CD8-positive, alpha-beta memory T cell (primary cell): ENCODE measurements at regions not wholly inside any gene's neighbourhood (a gene's known extent, or its start where the extent isn't known, plus 50 kb on each side); places are given as distances from the start of the nearest gene placed in this dataset.
"Not testable (repeated sequence)": the region's sequence is repeated elsewhere in the genome, so short reads cannot be mapped to it uniquely, and the experiment has no call there.

Source experiments
- CTCF ChIA-PET: fragments of 350-600 bp; sonication (Branson Sonifier 250); formaldehyde crosslinking; loops from one replicate; lab custom pipeline; 2021; ENCODE audit warnings: antibody characterized with exemption; lab: Charles Lee
- POLR2A ChIA-PET: fragments of 350-600 bp; sonication (Branson Sonifier 250); formaldehyde crosslinking; loops from one replicate; lab custom pipeline; 2021; ENCODE audit warnings: antibody characterized with exemption; lab: Charles Lee
- DNase-seq, 5 donors: peaks; one replicate each; pipeline versions ENCODE4 v3.0.0 to v3.0.0-alpha.2; 2020 to 2022; ENCODE audit warnings: mixed read lengths in 1 of 5
- H3K27ac ChIP-seq: one replicate; pipeline ENCODE4 v1.7.0; 2013; ENCODE audit warnings: low read depth, mild to moderate bottlenecking, low read length, moderate library complexity
- H3K27me3 ChIP-seq: 2 replicates; pipeline ENCODE4 v1.7.0; 2013; ENCODE audit warnings: low read length, mild to moderate bottlenecking; ENCODE audit not compliant: insufficient read depth, poor library complexity, severe bottlenecking
- H3K36me3 ChIP-seq: 2 replicates; pipeline ENCODE4 v1.7.0; 2013; ENCODE audit warnings: mild to moderate bottlenecking, low read length, moderate library complexity; ENCODE audit not compliant: insufficient read depth
- H3K4me1 ChIP-seq: 2 replicates; pipeline ENCODE4 v1.7.0; 2013; ENCODE audit warnings: mild to moderate bottlenecking, low read length, moderate library complexity; ENCODE audit not compliant: insufficient read depth
- H3K4me3 ChIP-seq: 2 replicates; pipeline ENCODE4 v1.7.0; 2013; ENCODE audit warnings: mild to moderate bottlenecking, low read length
- H3K9me3 ChIP-seq: 2 replicates; pipeline ENCODE4 v1.7.0; 2013; ENCODE audit warnings: mild to moderate bottlenecking, low read length
- H3K27ac Mint-ChIP-seq, 8 donors: one replicate each; pipeline ENCODE4 v1.8.0; 2020 to 2021; ENCODE audit warnings: mixed read lengths in 8 of 8, mild to moderate bottlenecking in 6 of 8, inconsistent platforms in 3 of 8, moderate library complexity in 3 of 8
- H3K27me3 Mint-ChIP-seq, 2 donors: one replicate each; pipeline ENCODE4 v1.8.0; 2020 to 2021; ENCODE audit warnings: mixed read lengths in 2 of 2, mild to moderate bottlenecking in 1 of 2, moderate library complexity in 1 of 2
- H3K36me3 Mint-ChIP-seq, 3 donors: one replicate each; pipeline ENCODE4 v1.8.0; 2020 to 2021; ENCODE audit warnings: mixed read lengths in 3 of 3, inconsistent platforms in 1 of 3, mild to moderate bottlenecking in 1 of 3
- H3K4me1 Mint-ChIP-seq, 3 donors: one replicate each; pipeline ENCODE4 v1.8.0; 2020 to 2021; ENCODE audit warnings: mixed read lengths in 3 of 3, inconsistent platforms in 1 of 3, mild to moderate bottlenecking in 1 of 3
- H3K4me3 Mint-ChIP-seq, 7 donors: one replicate each; pipeline ENCODE4 v1.8.0; 2020 to 2021; ENCODE audit warnings: mixed read lengths in 7 of 7, mild to moderate bottlenecking in 6 of 7, moderate library complexity in 4 of 7, inconsistent platforms in 2 of 7
- H3K9me3 Mint-ChIP-seq, 5 donors: one replicate each; pipeline ENCODE4 v1.8.0; 2020 to 2022; ENCODE audit warnings: mixed read lengths in 5 of 5, mild to moderate bottlenecking in 3 of 5, moderate library complexity in 2 of 5, inconsistent platforms in 1 of 5

DNA sequence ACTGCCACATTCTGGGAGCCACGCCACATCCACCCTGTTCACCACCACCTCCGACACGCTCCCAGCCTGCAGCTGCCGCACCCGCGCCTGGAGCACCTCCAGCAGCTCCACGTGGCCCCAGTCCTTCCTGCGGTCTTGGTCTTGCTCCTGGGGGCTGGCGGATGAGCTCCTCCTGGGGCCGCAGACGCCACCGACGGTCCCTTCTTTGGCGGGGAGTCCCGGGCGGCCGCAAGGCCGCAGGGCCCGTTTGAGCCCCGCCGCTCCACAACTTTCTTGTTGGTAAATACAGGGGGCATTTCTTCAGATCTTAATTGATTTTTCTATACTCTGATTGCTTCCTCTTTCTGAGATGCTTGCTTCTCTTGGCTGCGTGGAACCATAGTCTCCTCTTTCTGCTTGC, 75.3 kb upstream of the MED13 start:
- Histone ChIP-seq H3K4me3 (no peak overlapping the region), H3K27me3 (no peaks in the 10 kb centered on the region), H3K9me3 (no peaks in the 10 kb centered on the region), H3K36me3 (no peaks in the 10 kb centered on the region), H3K4me1 (no peaks in the 10 kb centered on the region), H3K27ac (no peak overlapping the region)
- CTCF ChIA-PET, result no interaction called here
- POLR2A ChIA-PET, result no interaction called here
- Mint-ChIP-seq H3K9me3 (peaks cover 0 to 3% (median 0%) of the 10 kb centered on the region in 5 donors), H3K27ac (no peak overlapping the region), H3K4me3 (peak overlapping the region in 3 of 7 donors; percentile 1 to 27 (median 1)), H3K27me3 (peaks cover 13 to 46% of the 10 kb centered on the region in 2 donors), H3K4me1 (peaks cover 0 to 9% (median 3%) of the 10 kb centered on the region in 3 donors), H3K36me3 (peaks cover 0 to 1% (median 0%) of the 10 kb centered on the region in 3 donors)
- DNase-seq, result no peak

DNA sequence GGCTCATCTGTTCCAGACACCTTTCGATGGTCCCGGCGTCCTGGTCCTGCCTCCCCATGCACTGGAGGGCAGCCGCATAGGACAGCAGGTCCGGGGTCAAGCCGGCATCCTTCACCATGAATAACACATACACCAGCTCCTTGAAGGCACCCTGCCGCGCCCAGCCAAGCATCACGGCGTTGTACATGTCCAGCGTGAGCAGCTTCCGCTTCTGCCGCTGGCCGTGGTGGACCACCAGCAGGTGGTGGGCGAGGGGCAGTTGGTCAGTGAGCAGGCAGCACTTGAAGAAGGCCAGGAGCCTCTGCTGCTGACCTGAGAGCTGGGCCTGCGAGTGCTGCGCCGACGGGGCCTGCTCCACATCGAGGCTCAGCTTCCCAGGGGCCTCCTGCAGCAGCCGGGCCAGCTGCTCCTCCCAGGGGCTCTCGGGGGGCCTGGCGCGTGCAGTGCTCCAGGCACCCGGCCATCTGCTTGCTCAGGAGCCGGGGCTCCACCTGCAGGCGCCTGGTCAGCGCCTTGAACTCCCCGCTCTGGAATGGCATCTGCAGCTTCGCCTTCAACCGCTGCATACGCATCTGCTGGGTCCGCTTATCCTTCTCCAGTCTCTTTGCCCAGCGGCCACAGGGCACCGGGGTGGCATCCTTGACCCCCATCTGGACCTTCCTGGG, 74.7 kb upstream of the MED13 start:
- H3K4me1 Mint-ChIP-seq, H3K9me3 Mint-ChIP-seq, CTCF ChIA-PET, H3K36me3 ChIP-seq, H3K27me3 ChIP-seq, H3K36me3 Mint-ChIP-seq, POLR2A ChIA-PET, H3K4me1 ChIP-seq, H3K27ac Mint-ChIP-seq, H3K9me3 ChIP-seq, DNase-seq, H3K4me3 ChIP-seq, H3K27ac ChIP-seq: not testable (repeated sequence)
- H3K4me3 Mint-ChIP-seq, result peak overlapping the region in 1 of 7 donors; percentile 66
- peaks cover 13 to 46% of the 10 kb centered on the region in 2 donors for H3K27me3 Mint-ChIP-seq

DNA sequence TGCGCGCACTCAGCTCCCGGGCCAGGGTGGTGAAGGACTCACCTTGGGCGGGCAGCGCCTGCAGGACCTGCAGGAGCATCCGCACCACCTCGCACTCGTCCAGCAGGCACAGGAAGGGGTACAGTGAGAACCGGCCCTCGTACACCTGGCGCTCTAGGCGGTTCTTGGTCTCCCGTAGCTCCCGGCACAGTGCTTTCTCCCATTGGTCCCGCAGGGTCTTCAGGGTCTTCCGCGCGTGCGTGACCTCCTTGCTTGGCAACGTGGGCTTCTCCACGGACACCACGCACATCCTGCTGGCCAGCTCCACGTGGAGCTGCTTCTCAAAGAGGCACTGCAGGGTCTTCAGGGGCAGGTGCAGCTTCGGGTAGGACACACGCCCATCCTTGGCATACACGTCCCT, 74.1 kb upstream of the MED13 start:
- Histone ChIP-seq H3K9me3 (no peaks in the 10 kb centered on the region), H3K4me1 (no peaks in the 10 kb centered on the region), H3K27me3 (no peaks in the 10 kb centered on the region), H3K27ac (no peak overlapping the region), H3K4me3 (no peak overlapping the region), H3K36me3 (no peaks in the 10 kb centered on the region)
- peaks cover 13 to 43% of the 10 kb centered on the region in 2 donors for H3K27me3 Mint-ChIP-seq
- CTCF ChIA-PET, result no interaction called here
- H3K4me3 Mint-ChIP-seq, result peak overlapping the region in 2 of 7 donors; percentile 39 to 66
- POLR2A ChIA-PET, result no interaction called here
- H3K9me3 Mint-ChIP-seq, result peaks cover 0 to 3% (median 0%) of the 10 kb centered on the region in 5 donors
- DNase-seq, result no peak
- H3K27ac Mint-ChIP-seq, result no peak overlapping the region
- peaks cover 0 to 1% (median 0%) of the 10 kb centered on the region in 3 donors for H3K36me3 Mint-ChIP-seq
- H3K4me1 Mint-ChIP-seq, result peaks cover 0 to 9% (median 3%) of the 10 kb centered on the region in 3 donors

DNA sequence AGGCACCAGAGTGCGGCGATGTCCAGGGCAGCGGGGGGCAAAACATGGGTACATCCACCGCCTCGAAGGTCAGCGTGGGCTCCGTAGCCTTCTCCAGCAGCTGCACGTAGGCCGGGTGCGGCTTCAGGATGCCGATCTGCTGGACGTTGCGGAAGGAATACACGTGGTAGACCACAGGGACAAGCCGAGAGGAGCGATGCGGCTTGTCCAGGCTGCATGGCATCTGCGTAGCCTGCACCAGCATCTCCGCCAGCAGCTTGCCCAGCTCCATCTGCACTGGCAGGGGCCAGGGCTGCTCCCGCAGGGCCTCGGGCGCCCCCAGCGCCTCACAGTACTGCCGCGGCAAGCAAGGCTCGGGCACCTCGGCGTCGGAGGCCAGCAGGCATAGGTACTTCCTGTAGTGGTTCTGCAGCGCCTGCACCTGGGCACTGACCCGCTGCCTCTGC, 73.6 kb upstream of the MED13 start:
- H3K4me1 Mint-ChIP-seq, H3K9me3 ChIP-seq, H3K27ac ChIP-seq, H3K9me3 Mint-ChIP-seq, H3K27ac Mint-ChIP-seq, H3K4me3 ChIP-seq, DNase-seq, CTCF ChIA-PET, POLR2A ChIA-PET, H3K4me1 ChIP-seq, H3K36me3 Mint-ChIP-seq, H3K36me3 ChIP-seq, H3K27me3 ChIP-seq: not testable (repeated sequence)
- H3K4me3 Mint-ChIP-seq, result peak overlapping the region in 2 of 7 donors; percentile 5 to 19
- peaks cover 13 to 40% of the 10 kb centered on the region in 2 donors for H3K27me3 Mint-ChIP-seq

DNA sequence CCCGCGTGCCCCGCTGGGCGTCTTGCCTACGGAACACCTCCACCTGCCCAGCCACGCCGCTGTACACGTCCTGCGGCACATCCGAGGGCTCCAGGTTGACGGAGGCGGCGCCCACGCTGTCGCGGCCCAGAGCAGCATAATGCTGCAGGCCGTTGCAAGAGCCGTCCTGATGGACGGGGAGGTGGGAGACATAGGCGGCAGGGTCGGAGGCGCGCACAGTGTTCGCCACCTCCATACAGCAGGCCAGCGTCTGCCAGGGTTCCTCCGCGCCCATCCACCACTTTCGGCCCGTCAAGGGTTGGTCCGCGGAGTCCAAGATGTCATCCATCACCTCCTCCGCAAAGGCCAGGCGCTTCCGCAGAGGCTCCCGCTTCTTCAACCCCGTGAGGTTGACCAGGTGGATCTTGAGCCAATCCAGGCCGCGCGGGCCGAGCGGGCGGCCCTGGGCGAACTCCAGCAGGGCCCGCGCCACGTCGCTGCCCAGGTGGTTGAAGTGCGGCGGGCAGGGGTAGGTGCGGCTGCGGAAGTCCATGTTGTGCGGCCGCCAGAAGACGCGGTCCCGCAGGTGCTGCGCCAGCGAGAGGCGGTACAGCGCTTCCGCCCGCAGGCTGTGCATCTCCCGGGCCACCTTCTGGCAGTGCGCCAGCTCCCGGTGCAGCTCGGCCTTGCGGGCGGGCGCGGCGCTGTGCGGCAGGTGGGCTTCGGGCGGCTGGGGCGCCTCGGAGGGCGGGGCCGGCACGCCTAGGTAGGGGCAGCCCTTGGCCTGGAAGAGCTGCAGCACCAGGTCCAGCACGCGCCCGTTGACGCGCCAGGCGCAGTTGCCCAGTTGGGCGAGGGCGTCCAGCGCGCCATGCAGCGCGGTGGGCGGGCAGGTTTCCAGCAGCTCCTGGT, 72.9 kb upstream of the MED13 start:
- H3K4me1 ChIP-seq, H3K4me3 ChIP-seq, CTCF ChIA-PET, H3K27ac Mint-ChIP-seq, POLR2A ChIA-PET, DNase-seq, H3K27ac ChIP-seq, H3K9me3 ChIP-seq, H3K27me3 ChIP-seq, H3K36me3 ChIP-seq, H3K36me3 Mint-ChIP-seq, H3K4me1 Mint-ChIP-seq, H3K9me3 Mint-ChIP-seq: not testable (repeated sequence)
- H3K4me3 Mint-ChIP-seq, result peak overlapping the region in 2 of 7 donors; percentile 5 to 19
- peaks cover 13 to 40% of the 10 kb centered on the region in 2 donors for H3K27me3 Mint-ChIP-seq

DNA sequence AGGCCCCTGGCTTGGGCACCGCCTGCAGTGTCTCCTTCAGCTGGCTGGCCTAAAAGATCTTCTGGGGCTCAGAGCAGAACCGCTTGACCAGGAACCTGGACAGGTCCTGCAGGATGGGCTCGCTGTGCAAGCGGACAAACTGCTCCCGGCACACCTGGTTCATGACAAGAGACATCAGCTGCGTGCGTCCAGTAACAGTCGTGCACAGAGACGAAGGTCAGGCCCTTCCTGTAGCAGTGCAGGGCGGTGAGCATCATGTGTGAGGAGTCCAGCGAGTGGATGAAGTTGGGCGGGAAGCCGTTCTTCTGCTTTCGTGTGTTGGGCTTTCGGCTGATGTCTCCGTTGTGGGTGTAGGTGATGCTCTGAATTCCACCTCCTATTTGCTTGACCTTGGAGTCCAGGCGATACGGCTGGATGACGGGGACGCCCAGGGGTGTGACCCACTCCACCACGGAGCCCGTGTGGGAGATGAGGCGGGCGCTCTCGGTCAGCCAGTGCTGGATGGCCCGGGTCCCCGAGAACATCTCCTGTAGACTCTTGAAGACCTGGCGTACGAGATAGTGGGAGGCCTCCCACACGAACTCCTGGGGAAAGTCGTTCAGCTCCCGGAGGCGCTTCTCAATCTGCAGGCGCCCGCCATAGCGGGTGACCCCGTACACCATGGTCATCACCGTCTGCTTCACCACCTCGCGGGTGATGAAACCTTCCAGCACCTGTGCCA, 72.1 kb upstream of the MED13 start:
- POLR2A ChIA-PET, H3K27ac ChIP-seq, H3K9me3 Mint-ChIP-seq, H3K36me3 ChIP-seq, H3K4me1 Mint-ChIP-seq, H3K9me3 ChIP-seq, H3K4me1 ChIP-seq, CTCF ChIA-PET, H3K36me3 Mint-ChIP-seq, H3K27me3 ChIP-seq, DNase-seq, H3K4me3 ChIP-seq, H3K27ac Mint-ChIP-seq: not testable (repeated sequence)
- peak overlapping the region in 1 of 7 donors; percentile 15 for H3K4me3 Mint-ChIP-seq
- H3K27me3 Mint-ChIP-seq, result peaks cover 13 to 35% of the 10 kb centered on the region in 2 donors

DNA sequence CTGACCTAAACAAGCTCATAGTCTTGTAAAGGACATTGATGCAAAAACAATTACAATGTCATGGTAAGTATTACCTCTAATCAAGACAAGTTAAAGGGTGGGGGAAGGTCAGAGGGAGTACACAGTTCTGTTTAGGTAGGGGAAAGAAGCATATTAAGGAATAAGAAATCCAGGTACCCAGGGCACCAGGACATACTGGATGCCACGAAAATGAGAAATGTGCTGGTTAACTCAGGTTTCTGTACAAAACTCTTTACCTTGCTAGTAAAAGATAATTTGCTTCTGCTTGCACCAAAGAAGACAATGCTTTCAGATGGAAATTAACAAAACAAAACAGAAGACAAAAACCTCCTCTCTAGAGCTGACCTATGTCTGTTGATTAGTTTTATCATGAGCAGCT, 70.7 kb upstream of the MED13 start:
- Mint-ChIP-seq H3K27me3 (peaks cover 16 to 39% of the 10 kb centered on the region in 2 donors), H3K36me3 (no peaks in the 10 kb centered on the region), H3K27ac (no peak overlapping the region), H3K4me1 (peaks cover 0 to 8% (median 3%) of the 10 kb centered on the region in 3 donors), H3K9me3 (no peaks in the 10 kb centered on the region), H3K4me3 (peak overlapping the region in 1 of 7 donors; percentile 9)
- Histone ChIP-seq H3K4me3 (no peak overlapping the region), H3K4me1 (no peaks in the 10 kb centered on the region), H3K36me3 (no peaks in the 10 kb centered on the region), H3K9me3 (no peaks in the 10 kb centered on the region), H3K27ac (no peak overlapping the region), H3K27me3 (no peaks in the 10 kb centered on the region)
- CTCF ChIA-PET, result no interaction called here
- POLR2A ChIA-PET, result no interaction called here
- no peak for DNase-seq

DNA sequence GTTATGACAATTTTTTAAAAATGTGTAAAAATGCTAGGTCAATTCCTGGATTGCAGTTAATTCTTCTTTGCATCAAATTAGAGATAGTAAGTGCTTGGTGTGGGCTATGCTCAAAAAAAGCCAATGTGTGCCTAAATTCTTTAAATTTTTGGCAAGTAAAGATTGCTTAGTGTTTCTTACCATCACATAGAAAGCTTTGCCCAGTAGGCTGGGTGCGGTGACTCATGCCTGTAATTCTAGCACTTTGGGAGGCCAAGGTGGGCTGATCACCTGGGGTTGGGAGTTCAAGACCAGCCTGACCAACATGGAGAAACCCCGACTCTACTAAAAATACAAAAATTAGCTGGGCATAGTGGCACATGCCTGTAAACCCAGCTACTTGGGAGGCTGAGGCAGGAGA, 70.0 kb upstream of the MED13 start:
- DNase-seq, H3K4me1 Mint-ChIP-seq, H3K36me3 ChIP-seq, H3K36me3 Mint-ChIP-seq, H3K27me3 ChIP-seq, H3K4me1 ChIP-seq, H3K4me3 Mint-ChIP-seq, H3K27ac ChIP-seq, CTCF ChIA-PET, H3K9me3 ChIP-seq, H3K4me3 ChIP-seq, H3K9me3 Mint-ChIP-seq, POLR2A ChIA-PET, H3K27ac Mint-ChIP-seq: not testable (repeated sequence)
- H3K27me3 Mint-ChIP-seq, result peaks cover 14 to 34% of the 10 kb centered on the region in 2 donors
